ENCODE measurements at regions not wholly inside any gene's neighbourhood (a gene's known extent, or its start where the extent isn't known, plus 50 kb on each side); places are given as distances from the start of the nearest gene placed in this dataset.

- TF ChIP-seq USF2 (CRISPR knock-in tag; IDR thresholded peaks at IDR 0.05) (no peak), CTCF (IDR thresholded peaks at IDR 0.05) (no peak), ZNF425 (CRISPR knock-in tag; conservative IDR thresholded peaks at IDR 0.05) (no peak), SMAD4 (CRISPR knock-in tag; IDR thresholded peaks at IDR 0.05) (no peak), ZNF138 (CRISPR knock-in tag; conservative IDR thresholded peaks at IDR 0.05) (no peak)
- TF ChIP-seq, protein P1, sequence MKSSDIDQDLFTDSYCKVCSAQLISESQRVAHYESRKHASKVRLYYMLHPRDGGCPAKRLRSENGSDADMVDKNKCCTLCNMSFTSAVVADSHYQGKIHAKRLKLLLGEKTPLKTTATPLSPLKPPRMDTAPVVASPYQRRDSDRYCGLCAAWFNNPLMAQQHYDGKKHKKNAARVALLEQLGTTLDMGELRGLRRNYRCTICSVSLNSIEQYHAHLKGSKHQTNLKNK (CRISPR knock-in tag; IDR thresholded peaks at IDR 0.05): no peak
Observed at GRCh38 chr18:66150650-66151049, 399.8 kb downstream of the CDH7 start.

Data from WTC11 (cell line).